ENCODE measurements at regions not wholly inside any gene's neighbourhood (a gene's known extent, or its start where the extent isn't known, plus 50 kb on each side); places are given as distances from the start of the nearest gene placed in this dataset.

DNA sequence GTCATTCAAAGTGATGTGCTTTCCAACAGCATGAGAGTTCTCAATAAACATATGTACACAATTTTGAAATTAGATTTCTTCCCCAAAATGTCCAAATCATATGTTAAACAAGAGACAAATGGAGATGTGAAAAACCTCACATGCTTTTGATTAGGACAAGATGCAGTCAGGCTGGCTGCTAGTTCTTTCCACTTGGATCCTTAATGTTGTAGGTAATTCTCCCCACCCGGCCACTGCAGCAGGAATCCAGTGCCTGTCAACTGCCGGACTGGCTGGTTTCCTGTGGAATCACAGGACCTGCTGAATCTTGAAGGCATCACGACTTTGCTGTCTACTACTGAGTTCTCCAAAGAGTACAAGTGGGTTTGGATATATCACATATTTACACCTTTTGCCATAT lies 138.6 kb upstream of the AKR1E2 start:
- DNase-seq: no peak

DNA sequence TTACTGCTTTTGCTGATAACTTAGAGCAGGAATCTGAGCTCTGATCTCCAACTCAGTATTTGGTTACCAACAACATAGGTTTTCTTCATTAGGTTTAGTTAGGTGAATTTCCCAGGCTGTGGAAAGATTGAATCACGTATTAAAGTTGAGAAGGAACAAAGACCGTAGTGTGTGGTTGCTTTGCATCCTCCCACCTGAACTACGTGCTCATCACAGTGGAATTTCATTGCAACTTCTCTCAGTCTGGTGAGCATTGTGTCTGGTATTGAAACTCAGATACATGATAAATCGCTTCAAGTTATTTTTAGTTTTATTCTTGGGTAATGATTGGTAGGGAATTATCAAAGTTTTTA lies 139.4 kb upstream of the AKR1E2 start:
- peak; percentile 40 for DNase-seq

DNA sequence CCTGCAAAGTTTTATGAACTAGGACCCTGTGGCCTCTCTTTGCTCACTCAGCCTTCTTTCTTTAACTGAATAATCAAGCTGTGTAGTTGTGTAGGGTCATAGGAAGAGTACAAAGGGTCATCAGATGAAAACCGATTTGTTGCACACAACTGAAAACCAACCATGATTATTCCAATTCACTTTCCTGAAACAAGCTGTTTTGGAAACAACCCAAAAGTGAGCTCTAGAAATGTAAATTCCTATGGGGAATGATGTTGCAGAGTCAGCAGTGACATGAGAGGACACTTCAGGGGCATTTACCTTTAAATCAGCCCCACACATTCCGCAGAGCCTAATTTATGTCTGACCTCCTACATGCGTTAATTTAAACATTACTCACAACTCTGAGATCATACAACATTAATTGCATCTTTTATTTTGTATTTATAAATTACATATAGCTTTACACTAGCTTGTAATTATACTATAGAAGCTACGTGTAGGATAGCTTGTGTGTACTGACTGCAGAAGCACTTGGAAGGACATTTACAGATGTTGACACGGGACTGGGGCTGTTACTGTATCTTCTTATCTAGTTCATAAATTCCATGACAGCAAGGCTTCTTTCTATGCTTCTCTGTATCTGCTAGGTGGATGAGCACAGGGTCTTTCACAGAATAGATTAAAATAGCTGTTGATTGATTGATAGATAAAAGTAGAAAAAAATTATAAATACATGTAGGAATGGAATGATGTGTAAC lies 139.9 kb upstream of the AKR1E2 start:
- DNase-seq: no peak

DNA sequence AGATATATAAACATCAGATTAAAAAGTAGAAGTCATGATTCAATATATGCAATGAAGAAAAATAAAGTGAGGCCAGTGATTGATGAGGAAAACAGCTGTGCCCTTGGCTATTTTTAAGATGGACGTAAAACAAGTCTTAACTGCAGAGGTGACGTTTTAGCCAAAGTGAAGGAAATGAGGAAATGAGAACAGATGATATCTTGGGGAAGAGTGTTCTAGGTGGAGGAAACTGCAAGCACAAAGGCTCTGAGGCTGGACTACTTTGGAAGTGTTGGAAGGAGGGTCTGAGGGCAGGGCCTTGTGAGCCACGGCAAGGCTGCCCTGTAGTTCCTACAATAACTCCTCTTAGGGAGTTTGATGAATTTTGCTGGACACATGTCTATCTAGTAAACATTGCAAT lies 140.5 kb upstream of the AKR1E2 start:
- no peak for DNase-seq

DNA sequence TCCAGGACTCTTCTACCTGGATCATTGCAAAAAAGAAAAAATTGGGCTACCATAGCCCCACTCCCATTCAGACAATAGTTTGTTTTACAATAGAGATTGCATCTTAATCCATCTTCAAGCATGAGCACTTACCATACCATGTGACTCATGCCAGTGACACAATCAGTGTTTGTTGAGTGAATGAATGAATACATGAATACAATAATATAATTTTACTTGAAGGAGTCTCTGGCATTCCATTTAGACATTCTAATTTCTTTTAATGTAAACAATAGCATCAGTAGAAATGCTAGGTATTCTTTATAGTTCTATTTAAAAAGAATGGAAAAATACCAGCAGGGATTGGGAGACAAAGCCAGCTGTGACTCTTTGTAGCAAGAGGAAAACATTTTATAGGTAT lies 141.6 kb upstream of the AKR1E2 start:
- peak; percentile 22 for DNase-seq

DNA sequence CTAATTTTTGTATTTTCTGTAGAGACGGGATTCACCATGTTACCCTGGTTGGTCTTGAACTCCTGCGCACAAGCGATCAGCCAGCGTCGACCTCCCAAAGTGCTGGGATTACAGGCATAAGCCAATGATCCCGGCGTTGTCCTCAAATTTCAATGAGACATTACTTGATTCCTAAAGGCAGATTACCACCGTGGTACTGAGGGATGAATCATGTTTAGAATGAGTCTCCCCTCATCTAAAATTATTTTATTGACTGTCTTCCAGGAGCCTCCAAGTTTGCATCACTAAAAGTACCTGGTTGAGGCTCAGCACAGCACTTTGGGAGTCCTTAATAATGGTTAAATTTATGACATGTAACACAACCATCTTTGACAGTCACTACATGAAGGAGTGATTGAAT lies 142.2 kb upstream of the AKR1E2 start:
- no peak for DNase-seq

DNA sequence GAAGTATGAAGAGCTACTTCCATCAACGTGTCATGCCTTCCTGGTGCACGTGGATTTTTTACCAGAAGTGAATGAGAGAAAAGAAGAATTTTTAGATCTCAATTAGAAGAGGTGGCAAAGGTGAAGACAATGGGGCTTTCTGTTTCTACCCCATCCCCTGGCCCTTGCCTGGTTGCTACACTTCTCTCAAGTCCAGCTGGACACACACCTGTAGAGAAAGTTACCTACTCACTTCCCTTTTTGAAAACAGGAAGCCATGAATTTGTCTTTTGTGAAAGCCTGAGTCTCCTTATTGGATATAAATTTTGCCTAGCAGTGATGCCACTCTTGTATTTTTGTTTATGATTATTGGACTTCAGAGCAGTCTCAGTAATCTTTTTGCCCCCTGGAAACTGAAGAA lies 142.9 kb upstream of the AKR1E2 start:
- DNase-seq: no peak

DNA sequence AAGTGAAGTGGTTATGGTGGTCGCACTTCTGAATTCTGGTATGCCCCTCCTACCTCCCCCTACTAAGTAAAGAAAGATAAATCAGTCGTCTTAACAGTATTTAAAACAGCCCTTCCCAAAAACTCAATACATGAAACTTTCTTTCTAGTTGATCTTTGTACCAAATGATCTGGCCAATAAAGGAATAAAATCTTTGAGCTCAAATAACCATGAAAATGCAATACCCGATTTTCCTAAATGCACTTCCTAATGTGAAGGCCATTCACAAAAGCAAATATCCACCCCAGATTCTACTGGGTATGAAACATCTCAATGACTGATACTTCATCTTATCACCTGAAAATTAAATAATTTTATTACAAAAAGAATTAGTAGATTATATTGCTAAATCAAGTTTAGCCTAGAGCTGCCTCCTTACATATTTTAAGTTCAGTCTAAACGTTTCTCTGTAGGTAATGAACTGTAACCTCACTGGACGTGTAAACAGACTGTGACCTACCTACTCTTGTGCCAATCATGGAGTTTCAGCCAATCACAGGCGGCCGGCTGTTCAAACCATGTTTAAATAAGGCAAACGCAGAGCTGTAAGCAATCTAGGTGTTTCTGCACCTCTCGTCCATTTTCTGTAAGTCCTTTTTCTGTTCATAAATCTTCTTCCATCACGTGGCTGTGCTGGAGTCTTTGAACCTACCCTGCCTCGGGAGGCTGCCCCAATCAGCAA lies 146.9 kb upstream of the AKR1E2 start:
- DNase-seq: no peak

DNA sequence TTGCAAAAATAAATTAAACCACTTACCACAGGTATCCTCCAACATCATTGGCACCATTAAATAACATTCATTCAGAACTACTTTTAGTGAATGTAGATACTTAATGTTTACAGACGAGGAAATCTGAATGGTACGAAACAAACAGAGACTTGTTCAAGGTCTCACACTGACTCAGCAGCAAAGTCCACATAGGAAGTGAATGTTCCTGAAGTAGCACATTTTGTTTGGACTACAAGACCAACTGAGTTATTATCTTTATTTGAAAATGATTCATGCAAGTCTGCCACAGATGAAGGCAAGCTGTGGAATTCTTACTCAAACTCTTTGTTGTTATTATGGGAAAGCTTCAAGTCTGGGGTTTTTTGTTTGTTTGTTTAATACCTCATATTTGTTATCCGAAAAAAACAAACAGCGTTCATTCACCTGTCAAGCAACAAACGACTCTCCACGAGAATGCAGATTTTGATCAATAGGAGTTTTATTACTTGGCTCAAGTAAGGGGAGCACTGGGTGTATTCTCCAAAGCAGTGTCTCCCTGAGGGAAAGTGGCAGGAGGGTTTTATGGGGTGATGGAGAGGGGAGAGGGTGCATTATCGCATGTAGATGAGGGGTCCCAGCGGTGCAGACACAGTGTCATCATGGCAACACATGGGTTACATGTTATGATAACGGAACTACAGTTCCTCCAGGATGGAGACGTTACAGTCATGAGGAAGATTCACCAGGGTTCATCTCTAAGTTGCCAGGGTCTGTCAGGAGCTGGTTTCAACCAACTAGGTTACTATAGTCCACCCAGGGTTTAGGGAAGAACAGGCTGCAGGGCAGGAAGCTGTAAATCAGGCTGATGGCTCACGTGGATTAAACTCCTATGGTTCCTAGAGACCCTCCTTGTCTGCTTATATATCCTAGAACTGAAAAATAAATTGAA lies 147.7 kb upstream of the AKR1E2 start:
- peak; percentile 48 for DNase-seq

DNA sequence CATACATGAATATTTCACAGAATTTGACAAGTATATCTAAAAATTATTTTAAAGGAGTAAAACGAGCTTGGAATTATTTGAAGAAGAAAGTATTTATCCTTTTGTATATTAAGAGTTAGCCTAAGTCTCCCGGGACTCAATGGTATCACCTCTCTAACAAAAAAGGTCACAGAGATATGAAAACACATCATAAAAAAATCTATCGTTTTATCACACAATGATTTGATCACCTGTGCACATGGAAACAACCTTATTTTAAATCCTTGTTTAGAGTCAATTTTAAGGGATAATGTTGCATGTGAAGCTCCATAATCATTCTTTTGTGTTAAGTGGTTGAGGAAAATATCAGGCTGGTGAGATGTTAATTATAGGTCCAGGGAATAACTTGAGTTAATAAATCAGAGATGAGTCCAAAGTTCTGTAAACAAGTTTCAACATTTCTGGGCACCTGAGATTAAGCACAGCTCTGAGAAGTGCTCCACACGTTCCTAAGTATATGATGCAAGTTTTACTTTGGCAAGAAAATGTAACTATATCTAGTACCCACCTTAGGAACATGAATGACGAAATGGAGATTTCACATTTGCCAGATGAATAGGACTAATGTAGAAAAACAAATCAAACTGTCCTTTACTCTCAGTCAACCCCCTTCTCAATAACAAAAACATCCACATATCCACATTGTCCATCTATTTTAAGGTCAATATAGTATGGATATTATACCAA lies 148.5 kb upstream of the AKR1E2 start:
- no peak for DNase-seq

DNA sequence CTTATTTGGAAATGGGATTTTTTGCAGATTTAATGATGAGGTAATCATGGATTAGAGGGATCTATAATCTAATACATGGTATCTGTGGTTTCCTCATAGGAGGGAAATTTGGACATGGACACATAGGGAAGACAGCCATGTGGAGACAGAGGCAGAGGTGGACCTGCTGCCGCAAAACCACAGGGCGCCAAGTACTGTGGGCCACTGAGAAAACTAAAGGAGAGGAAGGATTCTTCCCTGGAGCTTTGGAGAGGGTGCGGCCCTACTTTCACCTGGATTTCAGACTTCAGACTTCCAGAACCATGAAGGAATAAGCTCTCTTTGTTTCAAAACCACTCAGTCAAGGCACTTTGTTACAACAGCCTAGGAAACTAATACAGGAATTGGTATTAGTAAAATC lies 149.4 kb upstream of the AKR1E2 start:
- no peak for DNase-seq

DNA sequence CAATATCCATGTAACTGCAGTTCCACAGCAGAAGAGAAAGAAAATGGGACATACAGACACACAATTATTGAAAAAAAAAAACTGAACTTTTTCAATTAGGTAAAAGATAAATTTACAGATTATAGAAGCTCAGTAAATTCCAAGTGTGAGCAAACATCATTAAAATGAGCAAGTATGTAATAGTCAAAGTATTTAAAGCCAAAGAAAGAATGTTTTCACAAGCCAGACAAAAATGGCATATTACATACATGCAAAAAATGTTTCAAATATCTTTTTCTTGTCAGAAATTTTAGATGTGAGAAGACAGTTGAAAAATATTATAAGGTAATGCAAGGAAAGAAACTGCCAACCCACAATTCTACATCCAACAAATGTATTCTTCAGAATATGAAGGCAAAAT lies 150.2 kb upstream of the AKR1E2 start:
- DNase-seq: peak; percentile 18

DNA sequence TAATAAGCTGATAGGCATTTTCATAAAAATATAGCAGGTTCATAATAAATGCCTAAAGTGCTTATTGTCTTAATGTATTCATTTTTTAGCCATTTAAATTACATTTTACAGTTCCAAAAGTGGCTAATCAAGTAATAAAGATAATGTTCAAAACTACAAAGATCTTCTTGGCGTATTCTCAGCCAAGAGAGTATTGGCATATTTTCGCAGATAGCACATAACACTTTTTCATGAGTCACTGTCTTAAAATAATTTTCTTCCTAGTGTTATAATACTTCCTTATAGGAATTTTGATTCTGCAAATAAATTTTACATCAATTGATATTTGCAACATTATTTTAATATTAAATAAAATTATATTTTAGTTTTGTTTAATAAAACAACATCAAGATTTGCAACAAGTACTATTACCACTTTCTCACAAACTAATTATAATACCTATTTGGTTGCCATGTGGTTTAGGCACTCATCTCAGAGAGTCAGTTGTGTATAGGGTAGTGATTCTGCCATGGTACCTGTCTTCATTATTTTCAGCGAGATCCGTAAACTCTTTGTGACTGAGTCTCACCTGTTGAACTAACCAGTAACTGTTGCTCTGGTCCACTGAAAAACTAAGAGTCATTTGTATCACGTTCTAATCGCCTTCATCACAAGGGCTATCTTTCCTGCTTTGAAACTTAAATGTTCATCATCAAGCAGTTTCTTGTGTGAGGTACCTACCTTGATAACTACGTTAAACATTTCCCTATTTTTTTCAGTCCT lies 152.5 kb upstream of the AKR1E2 start:
- DNase-seq: no peak

DNA sequence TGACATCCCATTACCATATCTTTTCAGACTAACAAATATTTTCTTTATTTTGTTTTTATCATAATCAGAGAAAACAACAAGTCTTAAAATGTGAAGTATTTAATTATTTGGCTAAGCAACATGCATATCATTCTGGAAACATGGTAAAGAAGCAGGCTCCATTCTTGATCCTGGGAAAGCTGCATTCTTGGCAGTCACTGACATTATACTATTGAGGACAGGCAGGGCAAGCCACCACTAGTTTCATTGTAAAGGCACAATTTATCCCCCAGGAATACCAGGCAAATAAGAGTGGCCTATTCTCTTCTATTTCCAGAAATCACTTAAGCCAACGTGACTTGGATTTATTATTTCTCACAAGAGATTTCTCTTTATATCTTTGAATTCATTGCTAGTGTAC lies 153.8 kb upstream of the AKR1E2 start:
- no peak for DNase-seq

DNA sequence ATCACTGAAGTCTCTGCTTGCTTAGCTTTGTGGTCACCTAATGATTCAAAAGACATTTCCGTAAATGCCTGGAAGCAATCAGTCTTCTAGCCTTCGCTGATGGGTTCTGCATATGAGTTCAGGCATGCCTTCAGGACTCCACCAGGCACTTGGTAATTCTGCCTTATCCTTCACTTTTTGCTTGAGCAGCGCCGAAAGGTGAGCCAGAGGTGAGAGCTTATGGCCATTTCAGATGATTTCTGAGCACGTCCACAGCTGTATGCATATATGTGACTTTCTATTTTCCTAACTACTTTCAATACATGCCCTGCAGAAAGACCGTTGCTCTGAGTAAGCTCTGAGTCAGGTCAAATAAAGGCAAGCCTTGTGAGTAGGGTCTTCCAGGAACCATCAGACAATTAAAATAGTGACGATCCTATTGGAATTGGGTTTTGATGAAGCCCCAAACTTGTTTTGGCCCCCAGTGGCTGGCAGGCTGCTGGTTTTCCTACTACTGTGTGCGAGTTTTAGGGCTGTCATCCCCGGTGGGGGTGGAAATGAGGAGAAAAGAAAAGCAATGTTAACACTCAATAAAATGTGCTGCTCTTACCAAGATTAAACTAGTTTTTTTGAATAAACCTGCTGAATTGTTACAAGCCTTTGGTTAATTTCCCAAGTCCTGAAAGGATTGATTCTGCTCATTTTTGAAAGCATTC lies 154.4 kb upstream of the AKR1E2 start:
- DNase-seq: peak; percentile 20

DNA sequence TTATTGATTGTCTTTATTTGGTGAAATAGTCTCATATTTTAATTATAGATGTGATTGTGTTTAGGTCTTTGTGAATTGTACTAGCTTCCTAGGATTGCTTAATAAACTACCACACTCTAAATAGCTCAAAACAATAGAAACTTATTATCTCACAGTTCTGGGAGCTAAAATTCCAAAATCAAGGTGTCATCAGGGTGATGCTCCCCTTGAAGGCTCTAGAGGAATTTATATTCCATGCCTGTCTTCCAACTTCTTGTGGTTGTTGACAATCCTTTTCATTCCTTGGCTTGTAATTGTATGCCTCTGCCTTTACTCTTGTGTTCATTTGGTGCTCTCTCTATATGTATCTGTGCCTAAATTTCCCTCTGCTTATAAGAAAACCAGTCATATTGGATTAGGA lies 155.3 kb upstream of the AKR1E2 start:
- peak; percentile 70 for DNase-seq

DNA sequence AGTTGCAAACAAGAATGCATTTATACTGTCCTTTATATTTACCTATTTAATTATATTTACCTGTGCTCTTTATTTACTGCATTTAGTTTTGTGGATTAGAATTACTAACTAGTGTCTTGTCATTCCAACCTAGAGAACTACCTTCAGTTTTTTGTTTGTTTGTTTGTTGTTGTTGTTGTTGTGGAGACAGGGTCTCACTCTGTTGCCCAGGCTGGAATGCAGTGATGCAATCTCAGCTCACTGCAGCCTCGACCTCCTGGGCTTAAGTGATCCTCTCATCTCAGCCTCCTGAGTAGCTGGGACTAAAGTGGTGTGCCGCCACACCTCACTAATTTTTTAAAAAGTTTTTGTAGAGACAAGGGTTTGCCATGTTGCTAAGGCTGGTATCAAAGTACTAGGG lies 156.4 kb upstream of the AKR1E2 start:
- no peak for DNase-seq

DNA sequence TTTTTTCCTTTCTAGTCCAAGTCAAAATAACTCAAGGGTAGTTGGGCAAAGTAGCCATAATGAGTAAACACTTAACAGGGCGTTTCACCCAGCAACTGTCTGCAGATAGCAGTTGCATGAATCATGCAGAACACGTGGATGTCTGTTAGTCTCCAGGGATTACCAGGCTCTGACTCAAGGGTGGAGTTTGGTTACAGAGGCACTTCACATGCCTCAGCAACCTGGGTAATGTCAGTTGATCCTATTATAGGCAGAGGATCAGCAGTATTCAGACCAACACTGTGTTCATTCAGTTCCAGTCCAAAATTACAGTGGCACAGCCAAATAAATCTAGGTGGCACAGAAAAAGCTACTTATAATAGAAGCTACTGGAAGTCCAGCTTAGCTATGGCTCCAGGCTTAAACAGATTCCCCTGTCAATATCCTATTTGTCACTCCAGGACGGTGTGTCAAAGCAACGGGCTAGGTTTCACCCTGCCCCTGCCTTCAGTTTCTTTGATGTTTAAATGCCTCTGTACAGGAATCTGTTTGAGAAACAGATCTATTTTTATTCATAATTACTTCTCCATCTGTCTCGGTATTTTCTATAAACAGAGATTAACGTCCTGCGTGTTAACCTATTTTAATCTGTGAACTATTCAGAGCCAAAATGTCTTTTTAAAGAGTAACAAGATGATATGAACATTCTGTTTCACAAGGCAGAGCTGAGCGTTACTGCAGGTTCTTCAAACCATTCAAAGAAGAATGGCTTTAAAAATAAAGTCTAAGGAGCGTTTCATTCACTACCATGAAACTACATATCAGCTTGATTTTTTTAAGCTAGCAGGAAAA lies 162.6 kb upstream of the AKR1E2 start:
- DNase-seq: peak; percentile 98

DNA sequence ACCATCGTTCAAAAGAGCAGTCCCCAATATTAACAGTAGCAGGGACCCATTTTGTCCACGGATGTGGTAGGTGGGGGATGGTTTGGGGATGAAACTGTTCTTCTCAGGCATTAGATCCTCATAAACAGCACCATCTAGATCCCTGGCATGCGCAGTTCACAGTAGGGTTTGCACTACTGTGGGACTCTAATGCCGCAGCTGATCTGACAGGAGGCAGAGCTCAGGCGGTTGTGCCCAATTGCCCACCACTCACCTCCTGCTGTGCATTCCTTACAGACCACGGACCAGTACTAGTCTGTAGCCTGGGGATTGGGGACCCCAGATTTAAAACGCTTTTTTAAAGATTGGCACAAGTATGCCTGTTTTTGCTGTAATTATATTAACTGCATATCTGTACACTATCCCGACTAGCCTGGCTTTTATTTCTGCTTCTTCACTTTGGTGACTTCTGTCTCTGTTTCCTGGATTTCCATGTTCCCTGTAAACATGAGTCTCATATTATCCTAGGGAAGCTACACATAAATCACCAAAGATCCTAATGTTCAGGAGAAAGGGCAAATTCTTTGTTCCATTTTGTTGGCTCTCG lies 163.3 kb upstream of the AKR1E2 start:
- peak; percentile 20 for DNase-seq

All from fibroblast of skin of scalp (primary cell).